Right lung (tissue), 2 donors: ENCODE measurements at regions not wholly inside any gene's neighbourhood (a gene's known extent, or its start where the extent isn't known, plus 50 kb on each side); places are given as distances from the start of the nearest gene placed in this dataset.

Experiments
- DNase-seq, 2 donors: peaks; one replicate each; pipeline ENCODE4 v3.0.0-alpha.2; 2013

- no peak for DNase-seq
Measured at GRCh38 chrX:13149702-13150350, 105.4 kb upstream of the FAM9C start.

- no peak for DNase-seq
Measured at GRCh38 chrX:13147733-13148132, 103.3 kb upstream of the FAM9C start.

- no peak for DNase-seq
Measured at GRCh38 chrX:13147147-13147546, 102.7 kb upstream of the FAM9C start.

GRCh38 chrX:13144927-13145655 lies 100.7 kb upstream of the FAM9C start:
- DNase-seq, result no peak

- DNase-seq, result no peak
Measured at GRCh38 chrX:13142891-13143290, 98.5 kb upstream of the FAM9C start.

GRCh38 chrX:13140007-13140406 lies 95.6 kb upstream of the FAM9C start:
- no peak for DNase-seq

- no peak for DNase-seq
Measured at GRCh38 chrX:13131396-13132137, 87.1 kb upstream of the FAM9C start.

GRCh38 chrX:13130816-13131215 lies 86.4 kb upstream of the FAM9C start:
- DNase-seq, result no peak

GRCh38 chrX:13128104-13128503 lies 83.7 kb upstream of the FAM9C start:
- no peak for DNase-seq

- DNase-seq, result no peak
Measured at GRCh38 chrX:13126775-13127174, 82.4 kb upstream of the FAM9C start.

GRCh38 chrX:13125188-13125587 lies 80.8 kb upstream of the FAM9C start:
- DNase-seq, result no peak

- no peak for DNase-seq
Measured at GRCh38 chrX:13123857-13124345, 79.5 kb upstream of the FAM9C start.

GRCh38 chrX:13123247-13123856 lies 78.9 kb upstream of the FAM9C start:
- DNase-seq, result no peak

- peak in 1 of 2 donors; percentile 42 for DNase-seq
Measured at GRCh38 chrX:13121020-13121555, 76.7 kb upstream of the FAM9C start.

GRCh38 chrX:13120017-13120416 lies 75.6 kb upstream of the FAM9C start:
- DNase-seq, result no peak

- DNase-seq, result no peak
Measured at GRCh38 chrX:13119386-13119785, 75.0 kb upstream of the FAM9C start.

GRCh38 chrX:13115146-13115855 lies 70.9 kb upstream of the FAM9C start:
- DNase-seq, result peak in 1 of 2 donors; percentile 60

GRCh38 chrX:13112499-13112898 lies 68.1 kb upstream of the FAM9C start:
- no peak for DNase-seq

GRCh38 chrX:13110433-13111324 lies 66.3 kb upstream of the FAM9C start:
- DNase-seq, result peak in 1 of 2 donors; percentile 42

- no peak for DNase-seq
Measured at GRCh38 chrX:13109817-13110216, 65.4 kb upstream of the FAM9C start.
